ENCODE measurements at regions not wholly inside any gene's neighbourhood (a gene's known extent, or its start where the extent isn't known, plus 50 kb on each side); places are given as distances from the start of the nearest gene placed in this dataset.

DNA sequence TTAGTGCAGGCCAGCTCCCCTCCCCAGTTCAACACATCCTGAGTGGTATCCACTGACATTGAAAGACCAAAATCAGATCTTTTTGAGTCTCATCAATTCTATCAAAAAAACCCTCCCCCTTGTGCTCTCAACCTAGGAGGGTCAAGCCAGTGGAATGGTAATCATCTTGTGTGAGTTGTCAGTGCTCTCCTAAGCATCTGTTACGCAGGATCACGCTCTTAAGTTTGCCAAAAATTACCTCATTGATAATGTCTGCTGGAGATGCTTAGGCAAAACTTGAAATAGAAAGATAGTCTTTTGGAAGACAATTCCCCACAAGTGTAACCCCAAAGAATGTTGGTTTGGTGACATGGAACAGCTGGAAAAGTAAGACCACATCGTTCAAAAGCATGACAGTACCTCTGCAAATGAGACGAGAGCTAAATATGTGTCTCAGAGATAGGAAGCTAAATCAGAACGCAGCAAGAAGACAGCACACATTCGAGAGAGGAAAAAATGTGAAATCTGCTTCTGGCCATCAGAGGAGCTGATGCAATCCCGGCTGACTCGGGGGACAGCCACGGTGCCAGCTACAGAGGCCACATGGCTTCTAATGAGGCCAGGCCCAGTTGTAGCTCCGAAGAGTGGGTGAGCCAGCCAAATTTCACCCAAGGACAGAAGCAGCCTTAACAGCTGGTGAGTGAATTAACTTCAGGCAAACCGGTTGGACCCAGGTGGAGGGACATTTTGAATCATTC, 753.9 kb downstream of the RNF144A start:
- TF ChIP-seq, protein P1, sequence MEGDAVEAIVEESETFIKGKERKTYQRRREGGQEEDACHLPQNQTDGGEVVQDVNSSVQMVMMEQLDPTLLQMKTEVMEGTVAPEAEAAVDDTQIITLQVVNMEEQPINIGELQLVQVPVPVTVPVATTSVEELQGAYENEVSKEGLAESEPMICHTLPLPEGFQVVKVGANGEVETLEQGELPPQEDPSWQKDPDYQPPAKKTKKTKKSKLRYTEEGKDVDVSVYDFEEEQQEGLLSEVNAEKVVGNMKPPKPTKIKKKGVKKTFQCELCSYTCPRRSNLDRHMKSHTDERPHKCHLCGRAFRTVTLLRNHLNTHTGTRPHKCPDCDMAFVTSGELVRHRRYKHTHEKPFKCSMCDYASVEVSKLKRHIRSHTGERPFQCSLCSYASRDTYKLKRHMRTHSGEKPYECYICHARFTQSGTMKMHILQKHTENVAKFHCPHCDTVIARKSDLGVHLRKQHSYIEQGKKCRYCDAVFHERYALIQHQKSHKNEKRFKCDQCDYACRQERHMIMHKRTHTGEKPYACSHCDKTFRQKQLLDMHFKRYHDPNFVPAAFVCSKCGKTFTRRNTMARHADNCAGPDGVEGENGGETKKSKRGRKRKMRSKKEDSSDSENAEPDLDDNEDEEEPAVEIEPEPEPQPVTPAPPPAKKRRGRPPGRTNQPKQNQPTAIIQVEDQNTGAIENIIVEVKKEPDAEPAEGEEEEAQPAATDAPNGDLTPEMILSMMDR (IDR thresholded peaks at IDR 0.05 in 4 of 5, conservative IDR thresholded peaks at IDR 0.05 in 1 of 5): no peak
- no peak for TF ChIP-seq POLR2A (IDR thresholded peaks at IDR 0.05)
